GM13977 (cell line): ENCODE measurements at regions not wholly inside any gene's neighbourhood (a gene's known extent, or its start where the extent isn't known, plus 50 kb on each side); places are given as distances from the start of the nearest gene placed in this dataset.

Experiments
- DNase-seq: peaks from one replicate; pipeline ENCODE4 v3.0.0; 2012; ENCODE audit warnings: low spot score
- CTCF ChIP-seq: IDR thresholded peaks from 2 replicates; pipeline ENCODE4 v1.5.1; 2012; ENCODE audit warnings: mild to moderate bottlenecking, control low read depth; ENCODE audit not compliant: insufficient read depth; ENCODE audit errors: extremely low read depth, missing control alignments
- in situ Hi-C: fragments of 300-500 bp; cut with MboI; formaldehyde crosslinking; loops from one replicate; pipeline ENCODE4 v1.12.0; 2022; ENCODE audit warnings: low sequenced_read_pairs, low pct_unique_long_range_greater_than_20kb, mixed read lengths, inconsistent platforms; ENCODE audit not compliant: unreplicated experiment

DNA sequence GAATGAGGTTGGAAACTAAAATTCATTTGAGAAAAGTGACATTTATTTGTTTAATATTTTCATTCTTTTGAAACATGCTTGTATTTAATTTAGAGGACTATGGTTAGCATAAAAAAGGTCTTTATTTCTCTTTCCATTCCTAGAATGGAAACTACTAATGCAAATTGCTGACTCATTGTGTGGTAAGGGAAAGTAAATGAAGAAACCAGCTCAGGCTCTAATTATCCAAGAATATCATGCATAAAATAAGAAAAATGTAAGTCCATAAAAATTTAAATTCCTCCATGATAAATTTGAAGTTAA, 777.0 kb upstream of the SLITRK1 start:
- TF ChIP-seq CTCF, result no peak
- in situ Hi-C loops, result no loop called here
- DNase-seq, result no peak

GRCh38 chr13:84658491-84659358, 776.5 kb upstream of the SLITRK1 start:
- no peak for DNase-seq
- TF ChIP-seq CTCF, result no peak
- in situ Hi-C loops, result no loop called here

GRCh38 chr13:84655677-84656076, 773.4 kb upstream of the SLITRK1 start:
- in situ Hi-C loops, result no loop called here
- DNase-seq, result no peak
- TF ChIP-seq CTCF, result no peak

DNA sequence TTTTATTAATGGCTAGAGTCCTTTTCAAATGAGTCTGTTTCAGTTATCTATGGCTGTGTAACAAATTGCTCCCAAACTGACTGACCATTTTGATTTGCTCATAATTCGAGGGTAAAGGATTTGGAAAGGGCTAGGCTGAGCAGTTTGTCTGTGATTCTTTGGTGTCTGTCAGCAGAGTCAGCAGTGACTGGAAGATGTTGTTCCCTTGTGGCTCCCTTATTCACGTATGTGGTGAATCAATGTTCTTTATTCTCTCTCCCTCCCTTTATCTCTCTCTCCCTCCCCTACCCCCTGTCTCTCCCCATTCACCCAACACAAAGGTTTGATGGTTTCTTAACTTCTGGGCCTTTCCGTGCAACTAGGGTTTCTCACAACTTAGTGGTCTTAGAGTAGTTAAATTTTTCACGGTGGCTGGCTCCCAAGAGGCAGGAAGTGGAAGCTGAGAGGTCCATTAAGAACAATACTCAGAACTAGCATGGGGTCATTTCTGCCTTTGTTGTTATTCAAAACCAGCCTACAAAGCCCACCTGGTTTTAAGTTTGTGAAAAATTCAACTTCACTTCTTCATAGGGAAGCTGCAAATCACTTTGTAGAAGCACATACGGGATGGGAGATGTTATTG, 772.5 kb upstream of the SLITRK1 start:
- TF ChIP-seq CTCF, result no peak
- DNase-seq, result no peak
- in situ Hi-C loops, result no loop called here

DNA sequence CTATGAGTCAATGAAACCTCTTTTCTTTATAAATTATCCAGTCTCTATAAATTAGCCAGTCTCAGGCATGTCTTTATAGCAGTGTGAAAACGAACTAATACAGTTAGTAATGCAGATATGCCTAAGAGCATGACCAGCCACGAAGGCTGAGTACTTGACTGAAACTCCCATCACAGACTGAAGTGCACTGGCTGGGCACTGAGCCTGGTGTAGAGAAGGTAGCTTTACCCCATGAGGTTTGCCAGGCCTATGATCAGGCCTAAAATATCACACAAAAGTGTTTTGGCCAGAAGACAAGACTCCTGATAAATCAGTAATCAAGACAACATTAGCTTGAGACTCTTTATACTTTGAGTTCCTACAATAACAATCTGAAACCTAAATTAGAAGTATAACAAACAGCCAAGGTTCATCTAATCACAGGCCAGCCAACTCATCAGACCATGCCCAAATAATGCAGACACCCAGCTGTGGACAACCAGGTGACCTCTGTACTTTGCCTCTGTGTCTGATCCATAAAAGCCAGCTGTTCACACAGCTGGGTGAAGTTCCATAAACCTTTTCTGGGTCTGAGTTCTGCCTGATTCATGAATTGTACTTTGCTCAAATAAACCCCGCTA, 771.8 kb upstream of the SLITRK1 start:
- TF ChIP-seq CTCF, result no peak
- in situ Hi-C loops, result no loop called here
- DNase-seq, result no peak

DNA sequence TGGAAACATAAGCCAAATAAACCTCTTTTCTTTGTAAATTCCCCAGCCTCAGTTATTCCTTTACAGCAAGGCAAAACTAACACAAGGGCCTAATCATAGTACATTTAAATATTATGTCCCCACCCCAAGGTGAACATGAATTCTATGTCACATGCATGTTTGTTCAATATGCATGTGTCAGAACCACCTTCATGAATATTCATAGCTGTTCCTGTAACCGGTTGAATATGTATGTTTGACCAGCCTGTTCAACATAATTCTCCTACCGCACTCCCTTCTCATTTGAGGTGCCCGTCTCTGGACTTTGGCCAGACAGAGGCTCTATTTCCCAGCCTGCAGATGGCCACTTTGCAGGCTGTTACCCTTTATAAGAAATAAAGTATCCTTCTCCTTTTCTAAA, 769.4 kb upstream of the SLITRK1 start:
- in situ Hi-C loops, result no loop called here
- TF ChIP-seq CTCF, result no peak
- DNase-seq, result no peak
